ENCODE measurements at regions not wholly inside any gene's neighbourhood (a gene's known extent, or its start where the extent isn't known, plus 50 kb on each side); places are given as distances from the start of the nearest gene placed in this dataset.

DNA sequence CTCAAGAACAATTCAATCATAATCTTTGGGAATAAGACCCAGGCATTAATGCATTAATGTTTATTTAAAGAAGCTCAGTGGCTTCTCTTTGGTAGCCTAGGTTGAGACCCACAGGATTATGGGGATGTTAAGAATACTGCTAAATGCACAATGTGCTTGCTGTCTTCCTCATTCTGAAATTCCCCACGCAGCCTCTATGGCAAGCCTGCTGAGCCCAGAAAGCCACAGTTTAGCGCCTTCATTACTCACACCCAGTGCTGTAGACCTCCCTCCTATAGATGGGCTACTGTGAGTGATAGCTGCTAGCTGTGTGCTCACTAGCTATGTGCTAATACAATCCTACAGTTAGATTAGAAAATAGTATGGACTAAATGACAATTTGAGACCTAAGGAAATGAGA lies 90.6 kb downstream of the TNFSF13B start:
- ATAC-seq (no peak), DNase-seq (no peak)
- intact Hi-C loops (cut with DNase I, micrococcal nuclease): no loop called here
- no peak for TF ChIP-seq CTCF (IDR thresholded peaks at IDR 0.05)
- Histone ChIP-seq H3K36me3 (ENCODE audit: low read depth) (no peaks in the 10 kb centered on the region), H3K4me3 (no peak overlapping the region), H3K4me1 (ENCODE audit: low read depth) (no peaks in the 10 kb centered on the region), H3K9me3 (no peaks in the 10 kb centered on the region)

- Histone ChIP-seq H3K36me3 (ENCODE audit: low read depth) (no peaks in the 10 kb centered on the region), H3K4me1 (ENCODE audit: low read depth) (no peaks in the 10 kb centered on the region), H3K4me3 (no peak overlapping the region), H3K9me3 (no peaks in the 10 kb centered on the region)
- DNase-seq: no peak
- TF ChIP-seq CTCF (IDR thresholded peaks at IDR 0.05): no peak
- intact Hi-C loops (cut with DNase I, micrococcal nuclease): no loop called here
- no peak for ATAC-seq
Measured at GRCh38 chr13:108361769-108362168, 92.3 kb downstream of the TNFSF13B start.

DNA sequence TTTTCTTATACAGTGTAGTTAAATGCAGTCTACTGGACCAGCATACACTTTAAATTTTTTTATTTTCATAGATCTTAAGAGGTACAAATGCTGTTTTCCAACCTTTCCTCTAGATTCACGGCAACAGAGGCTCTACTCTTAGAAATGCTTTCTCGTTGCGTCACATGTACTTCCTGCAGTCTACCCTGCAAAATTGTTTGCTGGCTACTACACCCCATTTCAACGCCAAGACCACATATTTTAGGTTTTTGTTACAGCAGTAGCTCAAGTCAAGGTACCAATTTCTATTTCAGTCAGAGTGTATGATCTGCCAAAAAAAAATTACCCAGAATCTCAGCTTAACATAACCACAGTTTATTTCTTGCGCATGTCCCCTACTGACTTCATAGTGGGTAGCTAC lies 94.1 kb downstream of the TNFSF13B start:
- no peak for DNase-seq
- TF ChIP-seq CTCF (IDR thresholded peaks at IDR 0.05): no peak
- intact Hi-C loops (cut with DNase I, micrococcal nuclease): no loop called here

GRCh38 chr13:108365255-108365654 lies 95.7 kb downstream of the TNFSF13B start:
- ATAC-seq (no peak), DNase-seq (no peak)
- intact Hi-C loops (cut with DNase I, micrococcal nuclease): no loop called here
- no peaks in the 10 kb centered on the region for H3K4me1 ChIP-seq (ENCODE audit: low read depth)
- H3K9me3 ChIP-seq: no peaks in the 10 kb centered on the region
- no peak for TF ChIP-seq CTCF (IDR thresholded peaks at IDR 0.05)
- no peak overlapping the region for H3K4me3 ChIP-seq
- H3K36me3 ChIP-seq (ENCODE audit: low read depth): no peaks in the 10 kb centered on the region

More for the DNA sequence above, 94.1 kb downstream of the TNFSF13B start:
- ATAC-seq: no peak
- H3K9me3 ChIP-seq: no peaks in the 10 kb centered on the region
- H3K4me3 ChIP-seq: no peak overlapping the region
- no peaks in the 10 kb centered on the region for H3K4me1 ChIP-seq (ENCODE audit: low read depth)
- no peaks in the 10 kb centered on the region for H3K36me3 ChIP-seq (ENCODE audit: low read depth)

GRCh38 chr13:108368250-108368905 lies 98.9 kb downstream of the TNFSF13B start:
- no peaks in the 10 kb centered on the region for H3K36me3 ChIP-seq (ENCODE audit: low read depth)
- no peaks in the 10 kb centered on the region for H3K4me1 ChIP-seq (ENCODE audit: low read depth)
- ATAC-seq (no peak), DNase-seq (no peak)
- H3K9me3 ChIP-seq: no peaks in the 10 kb centered on the region
- intact Hi-C loops (cut with DNase I, micrococcal nuclease): no loop called here
- TF ChIP-seq CTCF (IDR thresholded peaks at IDR 0.05): no peak
- H3K4me3 ChIP-seq: no peak overlapping the region

DNA sequence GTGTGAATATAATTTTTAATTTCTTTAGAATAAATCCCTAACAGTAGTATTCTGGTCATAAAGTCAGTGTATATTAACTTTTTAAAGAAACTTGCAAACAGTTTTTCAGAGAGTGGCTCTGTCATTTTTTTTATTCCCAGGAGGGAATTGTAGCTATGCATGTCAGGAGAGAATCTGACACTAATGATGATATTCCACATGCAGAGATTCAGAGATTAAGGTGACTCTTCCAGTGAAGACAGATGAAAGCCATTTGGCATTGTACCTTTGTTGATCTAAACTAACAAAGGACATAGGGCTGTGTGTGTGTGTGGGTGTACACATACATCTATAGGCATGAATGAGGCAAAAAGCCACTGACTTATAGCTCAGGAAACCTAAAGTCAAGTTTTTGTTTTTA lies 99.9 kb downstream of the TNFSF13B start:
- no peak overlapping the region for H3K4me3 ChIP-seq
- DNase-seq (no peak), ATAC-seq (no peak)
- H3K9me3 ChIP-seq: no peaks in the 10 kb centered on the region
- H3K4me1 ChIP-seq (ENCODE audit: low read depth): no peaks in the 10 kb centered on the region
- no peak for TF ChIP-seq CTCF (IDR thresholded peaks at IDR 0.05)
- H3K36me3 ChIP-seq (ENCODE audit: low read depth): no peaks in the 10 kb centered on the region
- intact Hi-C loops (cut with DNase I, micrococcal nuclease): no loop called here
